ENCODE measurements at regions not wholly inside any gene's neighbourhood (a gene's known extent, or its start where the extent isn't known, plus 50 kb on each side); places are given as distances from the start of the nearest gene placed in this dataset.

DNA sequence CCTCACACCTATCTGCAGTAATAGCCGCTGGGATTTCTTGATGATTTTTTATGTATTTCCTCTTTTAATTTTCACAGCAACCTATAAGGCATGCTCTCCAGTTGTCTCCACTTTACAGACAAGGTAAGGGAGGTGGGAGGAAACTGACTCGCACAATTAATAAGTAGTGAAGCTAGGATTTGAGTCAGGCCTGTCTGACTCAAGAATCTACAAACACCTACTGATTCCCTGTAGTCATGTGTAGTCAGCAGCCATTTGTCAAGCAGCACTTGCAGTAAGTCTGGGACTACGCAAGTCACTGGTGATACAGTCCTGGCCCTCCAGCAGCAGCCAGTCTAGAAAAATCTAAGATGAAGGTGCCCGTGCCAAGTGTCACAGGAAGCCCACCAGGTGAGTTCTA lies 193.6 kb upstream of the PKDCC start:
- no peak overlapping the region for H3K4me3 ChIP-seq (ENCODE audit: low read length)
- peak; percentile 71 for DNase-seq (ENCODE audit: low read depth)
- no peak for TF ChIP-seq CTCF (IDR thresholded peaks at IDR 0.05; ENCODE audit: insufficient read depth, low read depth, low read length, missing control alignments)

GRCh38 chr2:41856946-41857345 lies 190.9 kb upstream of the PKDCC start:
- DNase-seq (ENCODE audit: low read depth): no peak
- no peak for TF ChIP-seq CTCF (IDR thresholded peaks at IDR 0.05; ENCODE audit: insufficient read depth, low read depth, low read length, missing control alignments)
- H3K4me3 ChIP-seq (ENCODE audit: low read length): no peak overlapping the region

- DNase-seq (ENCODE audit: low read depth): peak; percentile 81
Observed at GRCh38 chr2:41859615-41860514, 188.0 kb upstream of the PKDCC start.

DNA sequence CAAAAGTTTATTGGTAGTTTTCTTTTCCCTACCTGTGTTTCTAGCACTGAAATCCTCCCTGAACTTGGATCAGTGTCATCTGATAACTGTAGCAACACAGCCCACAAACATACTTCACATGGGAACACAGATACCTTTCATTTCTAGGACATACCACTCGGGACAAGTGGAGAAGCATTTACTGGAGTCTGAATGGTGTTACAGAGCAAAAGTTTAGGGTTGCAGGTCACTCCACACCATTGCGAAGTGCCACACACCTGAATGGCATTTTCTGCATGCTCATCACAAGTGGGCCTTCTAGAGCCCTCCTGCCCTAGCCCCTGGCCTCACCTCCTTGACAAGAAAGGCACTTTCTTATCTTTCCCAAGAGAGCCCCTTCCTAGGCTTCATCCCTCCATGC lies 184.8 kb upstream of the PKDCC start:
- no peak for DNase-seq (ENCODE audit: low read depth)
- H3K4me3 ChIP-seq (ENCODE audit: low read length): no peak overlapping the region
- no peak for TF ChIP-seq CTCF (IDR thresholded peaks at IDR 0.05; ENCODE audit: insufficient read depth, low read depth, low read length, missing control alignments)

More at GRCh38 chr2:41859615-41860514, 188.0 kb upstream of the PKDCC start:
- no peak for TF ChIP-seq CTCF (IDR thresholded peaks at IDR 0.05; ENCODE audit: insufficient read depth, low read depth, low read length, missing control alignments)
- no peak overlapping the region for H3K4me3 ChIP-seq (ENCODE audit: low read length)

DNA sequence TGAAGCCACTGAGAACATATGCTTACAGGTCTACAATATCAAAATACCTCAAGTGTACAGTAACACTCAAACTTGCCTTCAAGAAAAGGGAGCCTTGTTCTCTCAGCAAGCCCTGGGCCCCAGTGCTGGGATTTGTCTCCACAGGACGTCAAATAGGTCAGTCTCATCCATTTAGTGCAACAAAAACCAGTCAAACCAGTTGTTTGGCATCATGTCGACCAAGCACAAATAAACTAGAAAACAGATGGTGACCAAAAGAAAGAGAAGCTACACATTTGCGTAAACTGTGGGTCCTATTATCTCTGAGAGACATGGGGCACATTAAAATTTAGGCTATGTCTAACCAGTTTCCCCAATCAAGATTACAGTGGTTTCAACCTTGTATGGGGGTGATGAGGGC lies 182.6 kb upstream of the PKDCC start:
- no peak for DNase-seq (ENCODE audit: low read depth)
- H3K4me3 ChIP-seq (ENCODE audit: low read length): no peak overlapping the region
- no peak for TF ChIP-seq CTCF (IDR thresholded peaks at IDR 0.05; ENCODE audit: insufficient read depth, low read depth, low read length, missing control alignments)

GRCh38 chr2:41867553-41867952 lies 180.3 kb upstream of the PKDCC start:
- no peak for TF ChIP-seq CTCF (IDR thresholded peaks at IDR 0.05; ENCODE audit: insufficient read depth, low read depth, low read length, missing control alignments)
- H3K4me3 ChIP-seq (ENCODE audit: low read length): no peak overlapping the region
- DNase-seq (ENCODE audit: low read depth): no peak
